NCI-H2196 treated with DMSO at 0.1 percent for 48 hours (cell line): ENCODE measurements at regions not wholly inside any gene's neighbourhood (a gene's known extent, or its start where the extent isn't known, plus 50 kb on each side); places are given as distances from the start of the nearest gene placed in this dataset.
"Not testable (repeated sequence)": the region's sequence is repeated elsewhere in the genome, so short reads cannot be mapped to it uniquely, and the experiment has no call there.

Source experiments
- DNase-seq: peaks from one replicate; lab custom pipeline; 2025; ENCODE audit not compliant: unreplicated experiment; lab: John Stamatoyannopoulos, UW

GRCh38 chr1:58072450-58072849, 474.1 kb downstream of the OMA1 start:
- DNase-seq, result no peak

GRCh38 chr1:58067082-58067481, 479.4 kb downstream of the OMA1 start:
- no peak for DNase-seq

DNA sequence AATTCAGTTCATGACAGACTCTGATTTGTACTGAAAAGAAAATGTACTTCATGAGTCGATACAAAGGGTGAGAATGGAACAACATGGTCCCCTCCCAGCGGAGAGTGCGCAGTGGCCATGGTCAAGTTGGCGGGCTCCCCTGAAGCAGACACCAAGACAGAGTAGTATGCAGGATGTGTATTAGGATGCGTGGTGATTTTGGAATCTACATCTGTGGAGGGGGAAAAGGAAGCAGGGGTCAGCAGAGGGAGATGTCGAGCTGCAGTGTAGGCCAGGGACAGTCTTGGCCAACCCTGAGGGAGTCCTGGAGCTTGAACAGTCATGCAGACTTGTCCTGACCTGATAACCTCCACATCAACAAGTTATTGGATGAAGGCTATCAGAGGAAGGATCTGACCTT, 481.0 kb downstream of the OMA1 start:
- DNase-seq, result no peak

- no peak for DNase-seq
Measured at GRCh38 chr1:58064166-58064565, 482.4 kb downstream of the OMA1 start.

DNA sequence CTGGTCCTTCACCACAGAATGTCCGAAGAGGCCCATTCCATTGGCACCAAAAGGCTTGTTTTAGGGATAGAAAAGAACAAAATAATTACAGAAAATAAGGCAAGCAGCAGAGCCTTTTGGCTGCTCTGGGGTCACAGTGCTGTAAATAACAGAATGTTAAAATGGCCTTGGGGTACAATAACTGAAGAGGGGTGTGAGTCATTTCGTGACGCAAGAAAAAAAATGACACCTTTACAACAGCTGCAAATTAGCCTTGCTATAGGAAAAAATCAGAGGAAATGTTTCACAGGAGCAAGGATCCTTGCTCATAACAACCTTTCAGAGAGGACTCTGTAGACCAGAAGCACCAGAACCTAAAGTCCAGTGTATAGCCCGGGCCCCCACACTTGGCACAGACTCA, 483.4 kb downstream of the OMA1 start:
- DNase-seq, result no peak

DNA sequence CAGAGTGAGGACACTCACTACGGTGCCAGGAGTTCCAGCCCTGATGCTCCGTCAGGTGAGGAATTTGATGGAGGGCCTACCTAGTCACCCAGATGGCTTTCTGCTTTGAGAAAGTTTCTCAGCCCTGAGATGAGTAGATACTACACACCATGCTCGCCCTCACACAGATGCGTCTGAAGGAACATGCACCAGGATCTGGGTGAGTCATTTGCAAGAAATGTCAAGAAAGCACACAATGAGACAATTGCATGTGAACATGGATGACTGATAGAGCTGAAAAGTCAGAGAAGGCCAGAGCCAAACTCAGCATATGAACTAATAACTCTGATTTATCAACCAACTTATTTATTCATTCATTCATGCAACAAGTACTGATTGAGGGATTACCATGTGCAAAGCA, 483.9 kb downstream of the OMA1 start:
- no peak for DNase-seq

- no peak for DNase-seq
Measured at GRCh38 chr1:58060559-58061170, 485.9 kb downstream of the OMA1 start.

GRCh38 chr1:58059789-58060188, 486.7 kb downstream of the OMA1 start:
- no peak for DNase-seq

- DNase-seq, result no peak
Measured at GRCh38 chr1:58058323-58058722, 488.2 kb downstream of the OMA1 start.

- DNase-seq, result no peak
Measured at GRCh38 chr1:58057826-58058225, 488.7 kb downstream of the OMA1 start.

DNA sequence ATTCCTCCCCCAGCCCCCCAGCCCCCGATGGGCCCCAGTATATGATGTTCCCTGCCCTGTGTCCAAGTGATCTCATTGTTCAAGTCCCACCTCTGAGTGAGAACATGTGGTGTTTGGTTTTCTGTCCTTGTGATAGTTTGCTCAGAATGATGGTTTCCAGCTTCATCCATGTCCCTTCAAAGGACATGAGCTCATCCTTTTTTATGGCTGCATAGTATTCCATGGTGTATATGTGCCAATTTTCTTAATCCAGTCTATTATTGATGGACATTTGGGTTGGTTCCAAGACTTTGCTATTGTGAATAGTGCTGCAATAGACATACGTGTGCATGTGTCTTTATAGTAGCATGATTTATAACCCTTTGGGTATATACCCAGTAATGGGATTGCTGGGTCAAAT, 495.3 kb downstream of the OMA1 start:
- not testable (repeated sequence) for DNase-seq

DNA sequence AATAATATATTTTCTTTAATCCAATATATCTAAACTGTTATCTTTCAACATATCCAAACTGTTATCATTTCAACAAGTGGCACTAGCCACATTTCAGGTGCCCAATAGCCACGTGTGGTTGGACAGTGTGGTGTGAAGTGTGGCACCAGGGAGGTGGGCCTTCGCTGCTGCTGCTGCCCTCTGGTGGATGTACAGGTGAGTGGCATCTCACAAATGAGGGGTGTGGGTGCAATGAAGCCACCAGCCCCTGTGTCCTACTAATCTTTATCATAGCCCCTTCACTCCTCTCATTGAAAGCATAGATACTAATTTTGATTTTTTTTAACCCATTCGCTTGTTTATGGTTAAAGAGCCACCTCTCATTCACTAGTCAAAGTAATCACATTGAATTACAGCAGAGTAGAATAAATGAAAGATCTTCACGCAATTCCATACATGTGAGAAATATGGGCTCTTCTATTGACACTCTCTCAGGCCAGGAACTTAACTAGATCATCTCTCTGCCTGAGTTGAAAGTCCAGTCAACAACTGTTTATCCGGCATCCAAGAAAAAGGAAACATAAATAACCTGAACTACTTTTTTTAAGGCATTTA, 499.2 kb downstream of the OMA1 start:
- no peak for DNase-seq

DNA sequence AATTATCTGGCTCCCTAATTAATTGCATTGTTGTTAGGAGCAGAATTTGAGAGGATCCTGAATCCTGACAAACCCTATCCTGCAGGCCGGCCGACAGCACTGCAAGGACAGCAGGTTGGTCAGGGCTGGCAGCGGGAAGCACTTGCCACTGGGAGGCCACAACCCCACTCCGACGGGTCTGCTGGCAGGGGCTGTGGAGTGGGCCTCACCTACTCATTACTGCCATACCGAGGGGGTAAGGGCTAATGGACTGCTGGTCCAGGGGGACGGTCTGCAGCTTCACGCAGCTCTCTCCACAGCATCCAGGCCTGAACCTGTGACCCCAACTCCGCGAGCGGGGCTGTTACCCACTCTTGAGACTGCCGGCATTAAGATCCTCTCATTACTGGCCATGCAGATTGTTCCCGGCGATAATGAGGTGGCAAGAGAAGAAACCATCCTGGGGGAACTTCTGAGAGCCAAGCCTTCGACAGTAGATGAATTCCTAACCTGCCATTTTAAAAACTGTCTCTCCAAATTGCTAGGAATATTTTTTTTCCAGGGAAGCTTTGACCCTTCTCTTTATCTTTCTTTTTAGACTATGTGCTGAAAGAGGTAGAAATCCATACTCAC, 501.3 kb downstream of the OMA1 start:
- DNase-seq, result no peak

DNA sequence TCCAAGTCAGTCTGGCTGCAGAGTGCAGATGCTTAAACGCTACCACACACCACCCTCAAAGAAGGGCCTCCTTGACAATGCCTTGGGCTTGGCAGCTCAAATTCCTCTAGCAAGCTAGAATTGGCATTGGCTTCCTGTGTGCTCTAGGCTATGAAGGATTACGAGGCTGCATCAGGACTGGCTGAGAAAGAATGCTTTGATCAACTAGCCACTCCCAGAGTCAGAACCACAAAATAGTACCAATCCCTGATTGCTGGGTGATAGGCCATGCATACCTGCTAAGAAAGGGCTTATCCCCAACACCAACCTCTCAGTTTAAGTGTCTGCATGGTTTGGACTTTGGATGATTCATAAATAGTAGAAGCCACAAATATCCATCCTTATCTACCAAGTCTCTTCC, 504.9 kb downstream of the OMA1 start:
- no peak for DNase-seq

DNA sequence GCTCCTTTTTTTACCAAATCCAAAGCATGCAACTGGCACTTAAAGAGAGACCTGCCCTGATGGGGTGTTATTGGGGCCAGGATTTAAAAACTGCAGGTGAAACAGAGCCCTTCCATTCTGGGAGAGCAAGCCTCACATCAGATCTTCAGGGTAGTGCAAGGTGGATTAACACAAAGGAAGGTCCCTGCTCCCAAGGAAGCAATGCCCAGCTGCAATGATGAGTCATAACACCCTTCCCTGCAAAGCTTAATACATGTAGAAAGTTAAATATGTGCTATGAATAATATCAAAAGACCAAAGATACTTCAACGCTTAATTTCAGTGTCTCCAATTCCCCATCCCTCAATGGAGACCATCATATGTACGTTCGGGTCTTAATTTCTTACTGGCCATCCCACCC, 508.0 kb downstream of the OMA1 start:
- no peak for DNase-seq

DNA sequence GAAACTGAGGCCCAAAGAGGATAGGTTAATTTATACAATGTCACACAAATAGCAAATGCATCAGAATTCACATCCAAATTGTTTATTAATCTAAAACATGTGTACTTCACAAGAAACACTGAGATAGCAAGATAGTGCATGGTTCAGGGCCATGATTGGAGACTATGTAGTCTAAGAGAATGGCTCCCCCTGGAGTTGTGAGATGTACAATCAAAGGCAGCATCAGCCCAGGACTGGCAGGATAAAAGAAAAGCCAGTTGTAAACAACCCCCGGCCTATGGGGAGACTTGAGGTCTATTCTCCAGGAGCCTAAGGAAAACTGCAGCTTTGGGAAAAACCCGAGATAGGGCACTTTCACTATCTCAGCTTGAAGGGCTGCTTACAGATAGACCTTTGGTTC, 511.0 kb downstream of the OMA1 start:
- no peak for DNase-seq

DNA sequence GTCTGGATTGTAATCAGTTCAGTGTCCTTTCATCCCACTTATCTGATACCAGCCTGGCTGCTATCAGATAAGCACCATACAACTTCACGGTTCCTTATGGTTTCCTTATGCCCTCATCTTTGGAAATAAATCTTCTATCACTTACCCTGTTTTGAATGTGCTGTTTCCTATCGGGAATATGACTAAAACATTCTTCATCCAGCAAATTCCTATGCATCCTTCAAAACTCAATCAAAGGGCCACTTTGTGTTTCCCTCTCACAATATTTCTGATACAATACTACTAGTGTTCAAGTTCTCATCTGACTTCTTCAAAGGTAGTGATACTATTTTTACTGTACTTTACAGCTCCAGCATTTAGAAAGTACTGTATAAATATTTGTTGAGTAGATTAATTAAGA, 513.2 kb downstream of the OMA1 start:
- no peak for DNase-seq

GRCh38 chr1:58032611-58033073, 513.9 kb downstream of the OMA1 start:
- DNase-seq, result no peak

DNA sequence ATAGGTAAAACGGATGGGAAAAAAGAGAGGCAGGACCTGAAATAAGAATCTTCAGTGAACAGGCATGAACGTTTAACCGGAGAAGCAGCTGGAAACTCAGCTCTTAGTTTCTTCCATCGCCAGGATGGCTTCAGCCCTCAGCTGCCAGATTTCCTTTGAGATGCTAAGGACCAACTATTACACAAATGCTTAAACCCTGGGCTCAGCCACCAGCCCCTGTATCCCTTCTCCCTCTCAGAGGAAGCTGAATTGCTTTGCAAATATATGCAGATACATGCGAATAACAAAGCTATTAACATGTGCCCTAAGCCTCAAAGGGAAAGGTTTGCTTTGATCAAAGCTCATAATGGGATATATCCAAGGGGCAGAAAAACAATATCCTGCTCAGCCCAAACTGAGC, 515.1 kb downstream of the OMA1 start:
- no peak for DNase-seq

DNA sequence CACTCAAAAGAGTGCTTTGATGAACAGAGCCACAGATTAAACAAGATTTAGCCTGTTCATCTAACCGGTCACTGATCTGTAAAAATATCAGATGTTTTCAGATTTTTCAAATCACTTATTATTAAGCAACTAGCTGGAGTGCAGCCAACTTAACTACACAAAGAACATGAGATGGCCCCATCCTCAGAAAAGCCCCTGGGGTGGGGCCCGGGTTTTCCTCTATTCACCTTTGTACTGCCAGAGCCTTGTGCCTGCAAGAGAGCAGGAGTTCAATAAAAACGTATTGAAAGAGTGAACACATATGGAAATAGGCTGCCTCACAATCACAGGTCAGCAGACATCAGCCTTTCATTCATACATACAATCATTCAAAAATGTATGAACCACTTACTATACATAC, 516.1 kb downstream of the OMA1 start:
- DNase-seq, result no peak

GRCh38 chr1:58017641-58018040, 528.9 kb downstream of the OMA1 start:
- DNase-seq, result no peak

- no peak for DNase-seq
Measured at GRCh38 chr1:58013237-58013636, 533.3 kb downstream of the OMA1 start.

- no peak for DNase-seq
Measured at GRCh38 chr1:58011978-58012377, 534.5 kb downstream of the OMA1 start.
